OCI-LY1 (cell line): ENCODE measurements at regions not wholly inside any gene's neighbourhood (a gene's known extent, or its start where the extent isn't known, plus 50 kb on each side); places are given as distances from the start of the nearest gene placed in this dataset.

Source experiments
- H2AFZ ChIP-seq: fragments of 200-600 bp; sonication (generic), shearing (Covaris generic); 2 replicates; pipeline ENCODE4 v1.6.0; 2014; ENCODE audit warnings: antibody characterized with exemption, mild to moderate bottlenecking, low read length
- H3F3A ChIP-seq: fragments of 200-600 bp; sonication (generic), shearing (Covaris generic); 2 replicates; pipeline ENCODE4 v1.6.0; 2014; ENCODE audit warnings: mild to moderate bottlenecking, antibody characterized with exemption, low read length, moderate library complexity; ENCODE audit not compliant: insufficient read depth
- H3K27ac ChIP-seq: fragments of 200-600 bp; sonication (generic); 2 replicates; pipeline ENCODE4 v1.5.1; 2014; ENCODE audit warnings: low read length, mixed run types, mild to moderate bottlenecking, low read depth; ENCODE audit not compliant: poor library complexity, severe bottlenecking
- H3K27me3 ChIP-seq: fragments of 200-600 bp; sonication (generic); 2 replicates; pipeline ENCODE4 v1.6.0; 2014; ENCODE audit warnings: antibody characterized with exemption, mild to moderate bottlenecking, low read length, moderate library complexity; ENCODE audit not compliant: insufficient read depth
- H3K36me3 ChIP-seq: fragments of 200-600 bp; sonication (generic); 2 replicates; pipeline ENCODE4 v1.6.1; 2014; ENCODE audit warnings: mild to moderate bottlenecking, antibody characterized with exemption, low read length, moderate library complexity, mixed read lengths; ENCODE audit not compliant: insufficient read depth
- H3K4me1 ChIP-seq: fragments of 200-600 bp; sonication (generic); 2 replicates; pipeline ENCODE4 v1.5.1; 2014; ENCODE audit warnings: mild to moderate bottlenecking, low read length, moderate library complexity; ENCODE audit not compliant: insufficient read depth, severe bottlenecking
- H3K4me2 ChIP-seq: fragments of 200-600 bp; sonication (generic), shearing (Covaris generic); 2 replicates; pipeline ENCODE4 v1.6.1; 2014; ENCODE audit warnings: low read length
- H3K4me3 ChIP-seq: fragments of 200-600 bp; sonication (generic); 2 replicates; pipeline ENCODE4 v1.5.1; 2014; ENCODE audit warnings: low read length, low read depth, mild to moderate bottlenecking, mixed read lengths; ENCODE audit not compliant: poor library complexity, severe bottlenecking
- H3K79me2 ChIP-seq: fragments of 200-600 bp; shearing (Covaris generic); 2 replicates; pipeline ENCODE4 v1.6.1; 2016; ENCODE audit warnings: mixed run types, low read length, mixed read lengths; ENCODE audit not compliant: insufficient read depth
- H3K9ac ChIP-seq: fragments of 200-600 bp; sonication (generic), shearing (Covaris generic); 2 replicates; pipeline ENCODE4 v1.6.1; 2014; ENCODE audit warnings: mild to moderate bottlenecking, low read length, mixed read lengths
- H3K9me2 ChIP-seq: fragments of 200-600 bp; sonication (generic), shearing (Covaris generic); 2 replicates; pipeline ENCODE4 v1.6.1; 2014; ENCODE audit warnings: low read depth, mild to moderate bottlenecking, low read length, mixed read lengths
- H3K9me3 ChIP-seq: fragments of 200-600 bp; shearing (Covaris generic); 2 replicates; pipeline ENCODE4 v1.6.1; 2014; ENCODE audit warnings: low read length, mixed read lengths
- H4K20me1 ChIP-seq: fragments of 200-600 bp; sonication (generic), shearing (Covaris generic); 2 replicates; pipeline ENCODE4 v1.6.0; 2016; ENCODE audit warnings: mild to moderate bottlenecking, low read length; ENCODE audit not compliant: insufficient read depth
- CTCF ChIP-seq: fragments of 200-600 bp; sonication (generic), shearing (Covaris generic); IDR thresholded peaks from 2 replicates; pipeline ENCODE4 v1.5.1; 2017; ENCODE audit warnings: mild to moderate bottlenecking, antibody characterized with exemption, low read length, moderate library complexity, mixed read lengths
- EZH2 ChIP-seq: fragments of 200-600 bp; sonication (generic), shearing (Covaris generic); IDR thresholded peaks from 2 replicates; pipeline ENCODE4 v1.8.0; 2017; ENCODE audit warnings: borderline replicate concordance, mixed run types, mild to moderate bottlenecking, antibody characterized with exemption, low read length, moderate library complexity, mixed read lengths

DNA sequence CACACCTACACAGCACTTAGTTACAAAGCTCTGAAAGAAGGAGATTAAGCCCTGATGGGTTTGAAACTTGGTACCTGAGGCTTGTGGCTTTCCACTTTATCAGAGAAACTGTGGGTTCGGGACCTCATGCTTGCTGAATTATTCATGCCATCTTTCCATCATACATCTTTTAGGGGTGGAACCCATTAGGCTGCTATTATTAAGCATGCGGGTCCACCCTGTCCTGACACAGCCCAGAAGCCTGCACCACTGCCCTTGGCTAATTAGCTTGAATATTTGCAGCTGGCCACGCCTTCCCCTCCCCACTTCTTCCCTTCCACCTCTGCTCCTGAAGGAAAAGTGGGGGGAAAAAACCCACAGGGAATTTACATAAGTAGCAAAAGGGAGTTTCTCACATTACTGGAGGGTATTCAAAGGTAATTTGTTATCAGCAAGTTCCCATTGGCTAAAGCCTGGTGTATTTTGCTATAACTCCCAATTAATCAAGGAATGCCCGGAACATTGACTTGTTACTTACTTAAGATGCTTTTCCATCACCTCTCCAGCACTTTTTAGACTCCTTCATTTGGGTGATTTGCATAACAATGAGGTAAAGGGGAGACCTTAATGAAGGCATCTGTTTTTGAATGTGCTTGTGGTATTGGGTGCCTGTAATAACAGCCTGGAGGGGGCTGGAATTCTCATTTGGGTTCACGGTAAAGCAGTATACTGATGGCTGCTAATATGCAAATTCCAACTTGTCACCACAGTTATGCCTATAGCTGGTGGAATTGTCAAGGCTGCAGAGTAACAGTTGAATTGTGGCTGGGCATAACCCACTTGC is 231.7 kb upstream of the GATB start:
- Histone ChIP-seq H3K27ac (no peak overlapping the region), H3K9me2 (no peaks in the 10 kb centered on the region), H2AFZ (no peak overlapping the region), H3K79me2 (no peaks in the 10 kb centered on the region), H3K9ac (no peak overlapping the region), H3K4me3 (no peak overlapping the region), H3K9me3 (no peaks in the 10 kb centered on the region), H3K4me1 (no peaks in the 10 kb centered on the region), H3K27me3 (no peaks in the 10 kb centered on the region), H3K36me3 (no peaks in the 10 kb centered on the region), H4K20me1 (no peaks in the 10 kb centered on the region), H3K4me2 (no peak overlapping the region), H3F3A (no peaks in the 10 kb centered on the region)
- TF ChIP-seq CTCF (no peak), EZH2 (no peak)

DNA sequence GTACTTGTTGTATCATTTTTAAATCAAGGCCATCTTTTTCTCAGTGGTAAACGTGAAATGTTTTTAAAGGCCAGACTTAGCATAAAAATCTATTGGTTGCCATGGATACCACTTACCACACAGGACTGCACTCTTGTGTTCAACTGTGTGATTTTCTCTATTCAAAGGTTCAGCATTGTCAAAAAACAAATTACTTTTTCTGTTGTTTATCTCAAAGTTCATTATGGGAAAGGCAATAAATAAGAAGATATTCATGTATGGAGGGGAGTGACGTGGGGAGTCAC is 231.0 kb upstream of the GATB start:
- TF ChIP-seq EZH2 (no peak), CTCF (no peak)
- no peak overlapping the region for H3K9ac ChIP-seq
- H3K9me3 ChIP-seq: no peaks in the 10 kb centered on the region
- H4K20me1 ChIP-seq: no peaks in the 10 kb centered on the region
- H3K4me1 ChIP-seq: no peaks in the 10 kb centered on the region
- no peak overlapping the region for H3K4me2 ChIP-seq
- H3K36me3 ChIP-seq: no peaks in the 10 kb centered on the region
- H3K4me3 ChIP-seq: no peak overlapping the region
- no peak overlapping the region for H2AFZ ChIP-seq
- H3K9me2 ChIP-seq: no peaks in the 10 kb centered on the region
- no peak overlapping the region for H3K27ac ChIP-seq
- no peaks in the 10 kb centered on the region for H3K27me3 ChIP-seq
- H3F3A ChIP-seq: no peaks in the 10 kb centered on the region
- no peaks in the 10 kb centered on the region for H3K79me2 ChIP-seq

- Histone ChIP-seq H4K20me1 (no peaks in the 10 kb centered on the region), H3K4me1 (no peaks in the 10 kb centered on the region), H3K9me3 (no peaks in the 10 kb centered on the region), H3K9ac (no peak overlapping the region), H3K4me3 (no peak overlapping the region), H3K9me2 (no peaks in the 10 kb centered on the region), H3K27me3 (no peaks in the 10 kb centered on the region), H3K27ac (no peak overlapping the region), H3K4me2 (no peak overlapping the region), H2AFZ (no peak overlapping the region), H3K79me2 (no peaks in the 10 kb centered on the region), H3F3A (no peaks in the 10 kb centered on the region), H3K36me3 (no peaks in the 10 kb centered on the region)
- TF ChIP-seq EZH2: no peak
- TF ChIP-seq CTCF: no peak
Observed at GRCh38 chr4:151991001-151991883, 230.4 kb upstream of the GATB start.
